Right lobe of liver (tissue), 4 donors: ENCODE measurements at regions not wholly inside any gene's neighbourhood (a gene's known extent, or its start where the extent isn't known, plus 50 kb on each side); places are given as distances from the start of the nearest gene placed in this dataset.

Source experiments
- POLR2A ChIP-seq: fragments of 450-650 bp; IDR thresholded peaks from one replicate; pipeline ENCODE4 v1.6.1; 2017; ENCODE audit warnings: antibody characterized with exemption, mild to moderate bottlenecking
- TF ChIP-seq, protein P1 (sequence below), 4 donors: fragments of 200-600 bp in 3 of 4; fragments of 450-650 bp in 1 of 4; IDR thresholded peaks; one replicate each; pipeline versions ENCODE4 v1.5.1 to v1.8.0; 2016 to 2022; ENCODE audit warnings: antibody characterized with exemption in 4 of 4, mild to moderate bottlenecking in 2 of 4
- donor health status: DM: no; HTN: no; CAD: no.
- donor health status: DM: no; HTN: no; CAD: no.
- donor health status: DM: no; HTN: yes; CAD: no.

- TF ChIP-seq, protein P1, sequence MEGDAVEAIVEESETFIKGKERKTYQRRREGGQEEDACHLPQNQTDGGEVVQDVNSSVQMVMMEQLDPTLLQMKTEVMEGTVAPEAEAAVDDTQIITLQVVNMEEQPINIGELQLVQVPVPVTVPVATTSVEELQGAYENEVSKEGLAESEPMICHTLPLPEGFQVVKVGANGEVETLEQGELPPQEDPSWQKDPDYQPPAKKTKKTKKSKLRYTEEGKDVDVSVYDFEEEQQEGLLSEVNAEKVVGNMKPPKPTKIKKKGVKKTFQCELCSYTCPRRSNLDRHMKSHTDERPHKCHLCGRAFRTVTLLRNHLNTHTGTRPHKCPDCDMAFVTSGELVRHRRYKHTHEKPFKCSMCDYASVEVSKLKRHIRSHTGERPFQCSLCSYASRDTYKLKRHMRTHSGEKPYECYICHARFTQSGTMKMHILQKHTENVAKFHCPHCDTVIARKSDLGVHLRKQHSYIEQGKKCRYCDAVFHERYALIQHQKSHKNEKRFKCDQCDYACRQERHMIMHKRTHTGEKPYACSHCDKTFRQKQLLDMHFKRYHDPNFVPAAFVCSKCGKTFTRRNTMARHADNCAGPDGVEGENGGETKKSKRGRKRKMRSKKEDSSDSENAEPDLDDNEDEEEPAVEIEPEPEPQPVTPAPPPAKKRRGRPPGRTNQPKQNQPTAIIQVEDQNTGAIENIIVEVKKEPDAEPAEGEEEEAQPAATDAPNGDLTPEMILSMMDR (IDR thresholded peaks at IDR 0.05), result no peak
- TF ChIP-seq POLR2A, result no peak
Measured at GRCh38 chr2:44071454-44072046, 75.8 kb upstream of the LRPPRC start.
